ENCODE measurements at regions not wholly inside any gene's neighbourhood (a gene's known extent, or its start where the extent isn't known, plus 50 kb on each side); places are given as distances from the start of the nearest gene placed in this dataset.

- no peak for DNase-seq (ENCODE audit: low spot score)
These were observed 619.5 kb downstream of the IRX1 start for GRCh38 chr5:4215143-4215542.

DNA sequence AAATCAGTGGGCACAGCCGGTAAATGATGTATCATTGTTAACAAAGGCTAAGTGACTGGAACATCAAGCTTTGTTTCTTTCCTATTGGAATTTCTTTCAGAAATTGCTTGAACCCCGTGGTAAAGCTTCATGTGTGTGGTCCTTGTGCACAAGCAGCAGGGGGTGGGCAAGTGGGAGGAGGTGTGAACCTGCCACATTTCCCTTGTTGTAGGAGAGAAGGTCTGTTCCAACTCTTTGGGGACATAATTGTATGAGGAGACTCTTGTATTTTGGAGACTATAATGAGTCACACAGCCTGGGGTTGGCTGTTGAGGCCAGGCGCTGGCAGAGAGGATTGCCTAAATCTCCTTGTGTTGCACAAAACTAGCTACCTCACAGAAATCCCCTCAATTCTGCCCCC lies 620.5 kb downstream of the IRX1 start:
- FAIRE-seq (no peak), DNase-seq (ENCODE audit: low spot score) (no peak)

More at GRCh38 chr5:4215143-4215542, 619.5 kb downstream of the IRX1 start:
- FAIRE-seq = no peak

DNA sequence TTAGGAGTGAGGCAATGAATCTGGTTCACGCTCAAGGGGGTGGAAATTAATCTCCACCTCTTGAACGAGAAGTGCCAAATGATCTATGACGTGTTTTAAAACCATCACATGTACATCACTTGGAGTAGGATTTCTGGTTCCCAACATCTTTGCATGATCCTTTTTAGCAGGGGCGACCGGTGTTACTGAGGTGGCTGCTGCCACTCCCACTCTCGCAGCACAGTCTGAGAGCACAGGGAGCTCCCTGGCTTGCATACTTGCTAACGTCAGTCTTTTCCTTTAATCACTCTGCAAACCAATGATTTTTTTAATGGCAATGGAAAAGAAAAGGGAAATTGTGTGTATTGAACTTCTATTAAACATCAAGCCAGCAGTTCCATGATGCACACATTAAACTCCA lies 624.4 kb downstream of the IRX1 start:
- DNase-seq (ENCODE audit: low spot score) = no peak
- FAIRE-seq = no peak

- DNase-seq (ENCODE audit: low spot score) (no peak), FAIRE-seq (no peak)
These were observed 625.4 kb downstream of the IRX1 start for GRCh38 chr5:4221048-4221447.

DNA sequence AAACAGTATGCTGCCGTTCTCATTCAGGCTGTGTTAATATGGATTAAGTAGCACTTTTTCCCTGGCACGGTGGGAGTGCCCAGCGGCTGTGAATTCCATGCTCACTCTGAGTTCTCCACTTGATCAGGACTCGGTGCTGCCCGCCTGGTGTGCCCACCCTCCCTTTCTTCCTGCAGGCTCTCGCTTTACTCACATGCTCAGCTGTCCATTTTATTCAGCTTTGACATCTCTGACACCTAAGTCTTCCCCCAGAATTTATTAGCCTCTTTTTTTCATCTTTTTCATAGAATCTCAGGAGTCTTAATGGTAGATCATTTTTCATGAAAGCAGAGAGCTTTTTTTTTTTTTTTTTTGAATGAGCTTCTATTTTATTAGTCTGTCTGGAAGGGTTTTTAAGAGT lies 626.5 kb downstream of the IRX1 start:
- no peak for FAIRE-seq
- no peak for DNase-seq (ENCODE audit: low spot score)

DNA sequence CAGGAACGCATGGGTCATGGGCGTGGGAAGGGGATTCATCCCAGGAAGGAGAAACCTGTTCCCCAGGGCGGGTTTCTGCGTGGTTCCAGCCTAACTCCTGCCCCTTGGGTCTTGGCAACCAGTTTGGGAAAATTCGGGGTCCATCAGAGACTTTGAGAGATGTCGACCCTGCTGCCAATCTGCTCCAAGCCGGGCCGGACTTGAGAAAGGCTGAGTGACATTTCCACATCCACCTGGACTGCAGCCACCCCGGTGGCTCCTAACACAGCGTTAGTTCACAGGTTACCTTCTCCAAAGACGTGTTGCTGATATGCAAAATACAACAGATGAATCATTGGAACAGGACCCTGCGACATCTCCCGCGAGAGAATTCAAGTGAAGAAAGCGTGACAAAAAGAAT lies 627.2 kb downstream of the IRX1 start:
- FAIRE-seq = no peak
- DNase-seq (ENCODE audit: low spot score) = no peak

DNA sequence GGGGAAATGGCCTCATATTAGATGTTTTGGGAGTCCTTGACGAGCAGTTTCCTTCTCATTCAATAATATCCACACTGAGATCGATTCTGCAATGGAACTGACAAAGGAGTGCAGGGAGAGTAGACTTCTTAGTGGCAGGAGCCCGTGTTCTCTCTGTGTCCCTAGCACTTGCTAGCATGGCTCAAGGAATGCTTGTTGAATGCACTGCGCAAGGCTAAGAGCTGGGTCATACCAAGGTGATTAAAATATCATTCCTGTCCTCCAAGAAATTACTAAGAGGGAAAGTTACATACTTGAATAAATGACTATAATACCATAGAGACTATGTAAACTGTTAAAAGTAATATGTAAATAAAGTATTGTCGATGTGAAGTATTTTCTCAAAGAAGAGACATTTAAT lies 630.1 kb downstream of the IRX1 start:
- no peak for FAIRE-seq
- DNase-seq (ENCODE audit: low spot score) = no peak

- DNase-seq (ENCODE audit: low spot score) (no peak), FAIRE-seq (peak; percentile 46)
These were observed 630.9 kb downstream of the IRX1 start for GRCh38 chr5:4226565-4226964.

GRCh38 chr5:4228708-4229107 lies 633.1 kb downstream of the IRX1 start:
- no peak for FAIRE-seq
- DNase-seq (ENCODE audit: low spot score) = no peak

DNA sequence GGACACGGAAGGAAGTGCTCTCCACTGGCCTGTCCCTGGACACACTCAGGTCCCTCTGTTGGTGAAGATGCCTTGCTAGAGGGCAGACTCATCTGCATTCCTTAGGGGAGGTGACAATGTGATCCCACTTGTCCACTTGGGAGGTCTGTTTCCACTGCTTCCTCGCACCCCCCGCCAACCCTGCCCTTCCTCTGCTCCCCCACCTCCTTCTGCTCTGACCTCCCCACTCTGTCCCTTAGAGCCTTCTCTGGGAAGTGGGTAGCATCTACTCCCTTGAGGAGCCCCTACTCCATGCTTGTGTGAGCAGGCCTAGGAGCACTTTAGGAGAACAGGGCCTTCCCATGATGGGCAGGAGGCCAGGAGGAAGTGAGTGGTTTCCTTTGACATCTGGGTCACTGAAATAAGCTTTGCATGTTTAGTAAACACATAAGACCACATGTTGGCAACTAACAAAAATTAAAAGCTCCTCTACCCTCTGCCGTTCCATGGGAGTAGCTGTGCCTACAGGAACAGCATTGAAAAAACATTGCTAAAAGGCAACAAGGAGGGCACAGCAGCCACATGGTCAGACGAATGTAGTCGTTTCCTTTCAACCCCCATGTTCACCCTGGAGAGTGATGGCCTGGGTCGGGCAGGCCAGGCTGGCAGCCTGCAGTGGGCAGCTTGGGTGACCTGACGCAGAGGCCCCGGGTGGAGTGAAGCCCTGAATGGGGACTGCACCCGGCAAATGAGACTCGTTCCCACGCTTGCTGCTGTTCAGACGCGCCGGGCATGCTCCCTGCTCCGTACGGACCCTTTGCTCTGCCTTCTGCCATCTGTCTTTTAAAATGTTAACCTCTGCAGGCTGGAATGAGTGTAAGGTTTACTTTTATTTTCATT lies 634.0 kb downstream of the IRX1 start:
- DNase-seq (ENCODE audit: low spot score) (no peak), FAIRE-seq (no peak)

DNA sequence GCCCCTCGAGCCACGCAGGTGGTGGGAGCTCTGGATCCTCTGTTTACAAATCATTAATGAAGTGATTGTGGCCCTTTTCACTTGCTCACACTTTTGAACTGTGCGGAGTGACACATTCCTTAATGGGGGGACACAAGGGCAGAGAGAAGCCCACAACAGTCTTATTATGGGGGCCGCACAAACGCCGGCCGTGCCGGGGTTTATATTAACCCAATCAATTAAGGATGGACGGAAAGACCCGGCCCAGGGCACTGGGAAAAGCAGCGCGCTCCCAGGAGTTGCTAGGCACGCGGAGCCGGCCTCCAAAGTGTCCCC lies 634.8 kb downstream of the IRX1 start:
- DNase-seq (ENCODE audit: low spot score) (no peak), FAIRE-seq (no peak)

DNA sequence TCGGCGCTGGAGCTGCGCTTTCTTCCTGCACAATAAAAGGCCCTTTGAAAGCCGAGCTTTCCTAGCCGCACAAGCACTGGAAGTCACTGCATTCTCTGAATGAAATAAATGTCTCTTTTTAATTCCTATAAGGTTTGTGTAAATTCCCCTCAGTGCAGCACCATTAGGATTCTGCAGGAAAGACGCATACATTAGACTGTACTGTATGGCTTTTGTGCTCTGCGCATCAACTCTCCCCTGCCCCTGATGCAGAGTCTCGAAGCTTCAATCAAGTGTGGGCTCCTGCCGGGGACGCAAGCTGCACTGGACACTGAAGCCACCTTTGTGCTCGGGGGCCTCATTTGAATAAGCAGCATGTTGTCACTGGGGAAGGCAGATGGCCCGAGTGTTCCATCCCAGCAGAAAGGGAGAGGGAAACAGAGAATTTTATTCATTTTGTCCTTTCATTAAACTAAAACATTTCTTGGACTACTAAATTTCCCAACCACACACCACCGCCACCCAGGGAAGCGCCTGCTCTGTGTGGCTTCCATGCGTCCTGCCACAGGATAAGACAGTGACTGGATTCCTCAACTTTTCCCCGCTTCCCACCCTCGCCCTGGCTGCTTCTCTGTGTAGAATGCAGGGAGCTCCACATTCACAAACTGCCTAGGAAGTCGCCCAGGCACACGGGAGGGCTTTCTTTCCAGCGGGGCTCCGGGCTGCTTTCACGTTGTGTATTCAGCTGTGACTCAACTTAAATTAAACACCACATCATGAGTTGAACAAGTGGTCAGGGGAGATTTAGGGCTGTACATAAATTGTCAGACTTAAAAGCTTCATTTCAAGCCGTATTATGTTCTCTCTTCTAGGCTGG lies 635.4 kb downstream of the IRX1 start:
- FAIRE-seq (no peak), DNase-seq (ENCODE audit: low spot score) (no peak)

DNA sequence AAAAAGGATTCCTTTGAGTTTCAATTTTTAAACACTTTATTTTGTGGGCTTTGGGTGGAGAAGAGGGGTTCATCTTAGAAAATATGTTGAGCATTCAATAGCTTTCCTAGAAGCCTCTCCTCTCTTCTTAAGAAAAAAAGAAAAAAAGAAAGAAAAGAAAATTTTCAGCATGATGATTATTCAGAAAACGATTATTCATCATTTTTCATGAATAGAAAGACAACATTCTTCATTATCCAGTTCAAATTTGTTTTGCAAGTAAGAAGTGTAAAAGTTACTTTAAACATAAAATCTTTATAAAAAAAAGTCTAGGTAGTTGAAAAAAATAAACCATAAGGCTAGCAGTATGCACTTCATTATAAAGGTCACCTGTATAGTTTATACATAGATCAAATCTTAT lies 636.5 kb downstream of the IRX1 start:
- no peak for FAIRE-seq

DNA sequence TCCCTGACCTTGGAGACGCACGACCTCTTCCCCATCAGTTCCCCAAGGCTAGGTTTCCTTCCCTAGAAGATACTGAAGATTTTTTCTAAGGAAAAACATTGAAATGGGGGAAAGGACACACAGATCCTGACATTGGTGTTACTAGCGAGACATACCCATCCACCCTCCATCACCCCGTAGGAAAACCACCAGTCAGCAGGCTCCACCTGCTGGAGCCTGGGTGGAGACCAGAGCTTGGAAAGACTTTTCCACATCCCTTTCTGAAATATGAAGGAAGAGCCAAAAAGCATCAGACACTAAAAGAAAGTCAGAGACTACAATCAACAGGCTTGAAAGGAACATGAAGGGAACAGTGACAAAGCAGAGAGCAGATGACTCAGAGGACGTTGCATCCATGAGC lies 638.0 kb downstream of the IRX1 start:
- DNase-seq (ENCODE audit: low spot score) = no peak
- FAIRE-seq = no peak

More for the DNA sequence above, 636.5 kb downstream of the IRX1 start:
- DNase-seq (ENCODE audit: low spot score) = no peak

DNA sequence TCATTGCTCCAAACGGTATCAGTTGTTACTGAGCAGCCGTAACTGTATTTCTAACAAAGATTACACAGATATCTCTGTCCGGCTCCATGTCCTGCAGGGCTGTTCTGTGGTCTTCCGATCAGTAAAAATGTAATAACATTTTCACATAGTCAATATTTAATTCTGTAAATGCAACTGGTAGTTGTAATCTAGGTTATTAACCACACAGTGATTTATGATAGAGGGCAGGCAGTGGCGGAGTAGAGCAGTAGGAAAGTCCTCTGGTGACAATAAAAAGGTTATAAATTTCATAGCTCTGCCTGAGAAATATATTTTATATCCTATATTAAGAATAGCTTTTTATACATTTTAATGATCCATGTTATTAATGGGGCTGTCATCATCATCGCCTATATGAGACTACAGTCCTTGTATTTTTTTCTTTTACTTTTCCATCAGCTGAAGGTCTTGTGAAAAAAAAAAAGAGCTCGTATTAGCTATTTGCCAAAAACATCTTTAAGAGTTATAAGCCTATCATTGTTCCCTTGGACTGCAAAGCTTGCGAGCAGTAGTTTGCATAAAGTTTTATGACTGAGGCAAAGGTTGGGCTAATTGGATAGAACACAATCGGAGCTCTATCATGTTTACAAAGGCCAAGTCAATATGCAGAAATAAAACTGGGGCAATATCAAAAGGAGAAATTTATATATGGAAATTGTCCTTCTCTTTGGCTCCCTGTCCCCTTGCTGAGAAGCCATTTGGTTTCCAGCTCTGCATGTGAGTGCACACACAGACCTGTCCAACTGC lies 648.0 kb downstream of the IRX1 start:
- no peak for DNase-seq (ENCODE audit: low spot score)
- no peak for FAIRE-seq

DNA sequence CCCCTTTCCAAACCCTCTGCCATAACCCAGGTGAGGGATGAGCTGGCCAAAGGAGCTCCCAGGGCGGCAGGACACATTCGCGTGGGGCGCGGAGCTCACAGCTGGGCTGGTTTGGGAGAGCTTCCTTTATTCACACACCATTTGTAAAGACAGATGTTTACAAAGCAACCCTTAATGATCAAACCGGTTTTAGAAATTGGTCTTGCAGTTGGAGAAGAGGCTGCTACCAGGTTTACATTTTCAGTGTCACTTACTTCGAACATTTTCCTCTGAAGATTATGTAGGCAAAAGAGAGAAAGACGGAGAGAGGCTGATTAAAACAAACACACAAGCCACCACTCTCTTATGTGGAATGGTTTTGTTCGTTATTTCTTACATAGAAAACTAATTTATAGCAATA lies 648.7 kb downstream of the IRX1 start:
- FAIRE-seq (no peak), DNase-seq (ENCODE audit: low spot score) (no peak)

GRCh38 chr5:4245076-4245475 lies 649.4 kb downstream of the IRX1 start:
- FAIRE-seq (no peak), DNase-seq (ENCODE audit: low spot score) (no peak)

DNA sequence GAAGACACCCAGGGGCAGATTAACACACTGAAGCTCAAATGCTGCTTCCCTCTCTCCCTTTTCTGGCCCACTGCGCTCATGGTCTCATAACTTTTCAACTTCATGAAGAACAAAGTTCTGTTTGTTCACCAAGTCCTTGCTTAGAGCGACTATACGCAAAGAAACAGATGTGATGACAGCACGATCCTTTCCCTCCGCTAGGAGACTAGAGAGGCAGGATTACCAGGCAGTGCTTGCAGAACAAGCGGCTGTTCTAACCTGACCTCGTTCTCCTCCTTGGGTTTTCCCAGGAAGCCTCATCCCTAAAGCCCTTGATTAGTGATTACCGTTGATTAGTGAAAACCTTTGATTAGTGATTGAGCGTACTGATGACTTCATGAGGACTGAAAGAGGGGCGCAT lies 649.9 kb downstream of the IRX1 start:
- FAIRE-seq = no peak
- DNase-seq (ENCODE audit: low spot score) = no peak

- no peak for FAIRE-seq
- DNase-seq (ENCODE audit: low spot score) = no peak
These were observed 650.8 kb downstream of the IRX1 start for GRCh38 chr5:4246447-4246846.

DNA sequence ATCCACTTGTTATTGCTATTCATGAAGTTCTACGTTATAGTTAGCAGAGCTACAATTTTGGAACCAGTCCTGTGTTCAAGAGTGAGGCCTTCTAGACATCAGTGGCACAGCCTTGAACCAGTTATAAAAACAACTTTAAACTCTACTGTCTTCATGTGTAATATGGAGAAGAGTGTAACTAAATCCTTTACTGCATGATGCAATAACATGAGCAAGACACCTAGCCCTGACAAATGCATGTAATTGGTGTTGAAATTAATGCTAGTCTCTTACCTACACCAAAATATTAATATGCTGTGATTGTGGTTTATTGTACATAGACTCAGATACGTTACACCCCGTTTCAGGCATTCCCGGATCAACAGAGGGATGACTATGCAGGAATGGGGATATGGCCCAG lies 654.6 kb downstream of the IRX1 start:
- DNase-seq (ENCODE audit: low spot score) (no peak), FAIRE-seq (no peak)

GRCh38 chr5:4252385-4252784 lies 656.8 kb downstream of the IRX1 start:
- FAIRE-seq (no peak), DNase-seq (ENCODE audit: low spot score) (no peak)

DNA sequence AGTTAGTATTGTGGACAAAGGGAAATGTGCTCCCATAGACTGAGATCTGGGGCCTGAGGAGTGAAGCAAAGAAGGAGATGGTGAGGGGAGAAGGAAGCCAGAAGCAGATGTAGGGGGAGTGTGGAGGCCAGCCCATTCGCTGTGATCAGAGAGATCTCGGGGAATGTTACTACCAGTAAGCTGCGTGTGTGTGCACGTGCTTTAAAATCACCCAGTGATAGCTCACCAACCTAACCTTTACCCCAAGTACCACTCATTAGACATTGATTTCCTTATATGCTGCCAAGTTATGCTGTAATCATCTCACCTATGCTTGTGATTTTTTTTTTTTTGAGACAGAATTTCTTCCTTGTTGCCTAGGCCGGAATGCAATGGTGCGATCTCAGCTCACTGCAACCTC lies 659.1 kb downstream of the IRX1 start:
- FAIRE-seq (no peak), DNase-seq (ENCODE audit: low spot score) (no peak)

Measured in urothelium cell line (cell line).